ENCODE measurements at regions not wholly inside any gene's neighbourhood (a gene's known extent, or its start where the extent isn't known, plus 50 kb on each side); places are given as distances from the start of the nearest gene placed in this dataset.

GRCh38 chr11:70493891-70494290 lies 95.6 kb downstream of the CTTN start:
- TF ChIP-seq USF1 (IDR thresholded peaks at IDR 0.05) (no peak), MAX (IDR thresholded peaks at IDR 0.05) (no peak), TCF12 (IDR thresholded peaks at IDR 0.05; ENCODE audit: low read depth) (no peak), CEBPB (IDR thresholded peaks at IDR 0.05) (no peak), RAD21 (IDR thresholded peaks at IDR 0.05; ENCODE audit: low read depth) (no peak), YY1 (IDR thresholded peaks at IDR 0.05; ENCODE audit: low read depth) (no peak)

GRCh38 chr11:70494559-70495350 lies 96.4 kb downstream of the CTTN start:
- no peak for TF ChIP-seq RAD21 (IDR thresholded peaks at IDR 0.05; ENCODE audit: low read depth)
- TF ChIP-seq USF1 (IDR thresholded peaks at IDR 0.05) = no peak
- no peak for TF ChIP-seq EP300 (IDR thresholded peaks at IDR 0.05; ENCODE audit: borderline replicate concordance)
- no peak for TF ChIP-seq YY1 (IDR thresholded peaks at IDR 0.05; ENCODE audit: low read depth)

- TF ChIP-seq TAF1 (IDR thresholded peaks at IDR 0.05; ENCODE audit: low read depth) (no peak), TCF12 (IDR thresholded peaks at IDR 0.05; ENCODE audit: low read depth) (no peak), TEAD4 (IDR thresholded peaks at IDR 0.05) (no peak), EGR1 (IDR thresholded peaks at IDR 0.05) (no peak), CREB1 (IDR thresholded peaks at IDR 0.05; ENCODE audit: low read depth) (no peak), YY1 (IDR thresholded peaks at IDR 0.05; ENCODE audit: low read depth) (no peak), EP300 (IDR thresholded peaks at IDR 0.05; ENCODE audit: borderline replicate concordance) (no peak), USF1 (IDR thresholded peaks at IDR 0.05) (no peak), REST (IDR thresholded peaks at IDR 0.05; ENCODE audit: low read depth) (no peak), CEBPB (IDR thresholded peaks at IDR 0.05) (no peak), MAX (IDR thresholded peaks at IDR 0.05) (no peak), ZBTB7A (IDR thresholded peaks at IDR 0.05; ENCODE audit: low read depth) (no peak), NFIC (IDR thresholded peaks at IDR 0.05) (no peak), RAD21 (IDR thresholded peaks at IDR 0.05; ENCODE audit: low read depth) (no peak), FOXM1 (IDR thresholded peaks at IDR 0.05; ENCODE audit: borderline replicate concordance, low read depth) (no peak)
Measured at GRCh38 chr11:70495351-70496310, 97.3 kb downstream of the CTTN start.

GRCh38 chr11:70496591-70497535 lies 98.5 kb downstream of the CTTN start:
- TF ChIP-seq TEAD4 (IDR thresholded peaks at IDR 0.05) = no peak
- no peak for TF ChIP-seq REST (IDR thresholded peaks at IDR 0.05; ENCODE audit: low read depth)
- TF ChIP-seq RAD21 (IDR thresholded peaks at IDR 0.05; ENCODE audit: low read depth) = no peak
- TF ChIP-seq EP300 (IDR thresholded peaks at IDR 0.05; ENCODE audit: borderline replicate concordance) = no peak
